ENCODE measurements at regions not wholly inside any gene's neighbourhood (a gene's known extent, or its start where the extent isn't known, plus 50 kb on each side); places are given as distances from the start of the nearest gene placed in this dataset.
"Not testable (repeated sequence)": the region's sequence is repeated elsewhere in the genome, so short reads cannot be mapped to it uniquely, and the experiment has no call there.

- TF ChIP-seq CTCF (IDR thresholded peaks at IDR 0.05; ENCODE audit: insufficient read depth, low read length, poor library complexity, severe bottlenecking) = no peak
- H3K36me3 ChIP-seq (ENCODE audit: control insufficient read depth, insufficient read depth, low read length) = no peaks in the 10 kb centered on the region
- no peak overlapping the region for H3K4me3 ChIP-seq (ENCODE audit: low read depth, low read length)
- no peaks in the 10 kb centered on the region for H3K27me3 ChIP-seq (ENCODE audit: control insufficient read depth, insufficient read depth, low read length)
- no peak for DNase-seq (ENCODE audit: low read depth)
Measured at GRCh38 chrX:118228456-118228855, 111.8 kb upstream of the KLHL13 start.

GRCh38 chrX:118231464-118231863 is 114.4 kb upstream of the WDR44 start:
- DNase-seq (ENCODE audit: low read depth) = no peak
- no peaks in the 10 kb centered on the region for H3K27me3 ChIP-seq (ENCODE audit: control insufficient read depth, insufficient read depth, low read length)
- no peaks in the 10 kb centered on the region for H3K36me3 ChIP-seq (ENCODE audit: control insufficient read depth, insufficient read depth, low read length)
- H3K4me3 ChIP-seq (ENCODE audit: low read depth, low read length) = no peak overlapping the region
- no peak for TF ChIP-seq CTCF (IDR thresholded peaks at IDR 0.05; ENCODE audit: insufficient read depth, low read length, poor library complexity, severe bottlenecking)

GRCh38 chrX:118239178-118239870 is 106.6 kb upstream of the WDR44 start:
- Histone ChIP-seq H3K36me3 (ENCODE audit: control insufficient read depth, insufficient read depth, low read length) (no peaks in the 10 kb centered on the region), H3K4me3 (ENCODE audit: low read depth, low read length) (no peak overlapping the region), H3K27me3 (ENCODE audit: control insufficient read depth, insufficient read depth, low read length) (no peaks in the 10 kb centered on the region)
- DNase-seq (ENCODE audit: low read depth) = no peak
- TF ChIP-seq CTCF (IDR thresholded peaks at IDR 0.05; ENCODE audit: insufficient read depth, low read length, poor library complexity, severe bottlenecking) = no peak

- TF ChIP-seq CTCF (IDR thresholded peaks at IDR 0.05; ENCODE audit: insufficient read depth, low read length, poor library complexity, severe bottlenecking) = no peak
Measured at GRCh38 chrX:118239913-118240698, 105.8 kb upstream of the WDR44 start.

GRCh38 chrX:118246961-118247360 is 98.9 kb upstream of the WDR44 start:
- not testable (repeated sequence) for H3K36me3 ChIP-seq (ENCODE audit: control insufficient read depth, insufficient read depth, low read length); H3K27me3 ChIP-seq (ENCODE audit: control insufficient read depth, insufficient read depth, low read length); DNase-seq (ENCODE audit: low read depth); H3K4me3 ChIP-seq (ENCODE audit: low read depth, low read length)

More at GRCh38 chrX:118239913-118240698, 105.8 kb upstream of the WDR44 start:
- no peak for DNase-seq (ENCODE audit: low read depth)
- Histone ChIP-seq H3K36me3 (ENCODE audit: control insufficient read depth, insufficient read depth, low read length) (no peaks in the 10 kb centered on the region), H3K4me3 (ENCODE audit: low read depth, low read length) (no peak overlapping the region), H3K27me3 (ENCODE audit: control insufficient read depth, insufficient read depth, low read length) (no peaks in the 10 kb centered on the region)

GRCh38 chrX:118249146-118249545 is 96.8 kb upstream of the WDR44 start:
- Histone ChIP-seq H3K27me3 (ENCODE audit: control insufficient read depth, insufficient read depth, low read length) (no peaks in the 10 kb centered on the region), H3K4me3 (ENCODE audit: low read depth, low read length) (no peak overlapping the region), H3K36me3 (ENCODE audit: control insufficient read depth, insufficient read depth, low read length) (no peaks in the 10 kb centered on the region)
- no peak for TF ChIP-seq CTCF (IDR thresholded peaks at IDR 0.05; ENCODE audit: insufficient read depth, low read length, poor library complexity, severe bottlenecking)
- no peak for DNase-seq (ENCODE audit: low read depth)

All from kidney epithelial cell (primary cell).